Caco-2 (cell line): ENCODE measurements at regions not wholly inside any gene's neighbourhood (a gene's known extent, or its start where the extent isn't known, plus 50 kb on each side); places are given as distances from the start of the nearest gene placed in this dataset.

Experiments
- BruUV-seq: library from RNA; stranded (reverse); fragments of 400-500 nt; replicated peaks from 2 replicates; lab custom pipeline; 2021; lab: Mats Ljungman, UMichigan
- CTCF ChIA-PET: fragments of 300-600 bp; sonication (Branson Sonifier 250); formaldehyde crosslinking; loops from one replicate; lab custom pipeline; 2022; ENCODE audit warnings: antibody characterized with exemption; lab: Charles Lee
- POLR2A ChIA-PET: fragments of 300-600 bp; sonication (Branson Sonifier 250); formaldehyde crosslinking; loops from one replicate; lab custom pipeline; 2022; ENCODE audit warnings: antibody characterized with exemption; lab: Charles Lee
- DNase-seq, 2 experiments: peaks; one replicate each; pipeline versions ENCODE4 v3.0.0 to v3.0.0-alpha.2; 2020 to 2022
- H3K27me3 ChIP-seq: replicated peaks from 2 replicates; pipeline ENCODE4 v1.6.0; 2011; ENCODE audit warnings: low read length; ENCODE audit not compliant: control insufficient read depth, insufficient read depth
- H3K36me3 ChIP-seq: 2 replicates; pipeline ENCODE4 v1.5.1; 2011; ENCODE audit warnings: low read length; ENCODE audit not compliant: control insufficient read depth, insufficient read depth
- H3K4me1 ChIP-seq: fragments of 250-450 bp; sonication (Bioruptor Pico); 2 replicates; pipeline ENCODE4 v1.5.1; 2020; ENCODE audit warnings: mild to moderate bottlenecking
- H3K4me3 ChIP-seq: 2 replicates; pipeline ENCODE4 v1.5.1; 2011; ENCODE audit warnings: low read depth, mild to moderate bottlenecking, control low read depth, low read length
- H3K9me3 ChIP-seq: fragments of 250-450 bp; sonication (Bioruptor Pico); 2 replicates; pipeline ENCODE4 v1.5.1; 2020; ENCODE audit warnings: mild to moderate bottlenecking, moderate library complexity
- H3K27ac Mint-ChIP-seq: one replicate; pipeline ENCODE4 v1.8.0; 2022; ENCODE audit warnings: mixed read lengths; ENCODE audit not compliant: unreplicated experiment
- H3K27me3 Mint-ChIP-seq: one replicate; pipeline ENCODE4 v1.8.0; 2022; ENCODE audit warnings: mixed read lengths; ENCODE audit not compliant: insufficient read depth, unreplicated experiment
- H3K36me3 Mint-ChIP-seq: one replicate; pipeline ENCODE4 v1.8.0; 2022; ENCODE audit warnings: mild to moderate bottlenecking, mixed read lengths; ENCODE audit not compliant: insufficient read depth, unreplicated experiment
- H3K4me1 Mint-ChIP-seq: one replicate; pipeline ENCODE4 v1.8.0; 2022; ENCODE audit warnings: low read depth, mixed read lengths; ENCODE audit not compliant: unreplicated experiment
- H3K4me3 Mint-ChIP-seq: one replicate; pipeline ENCODE4 v1.8.0; 2022; ENCODE audit warnings: mild to moderate bottlenecking, moderate library complexity, mixed read lengths; ENCODE audit not compliant: unreplicated experiment
- H3K9me3 Mint-ChIP-seq: one replicate; pipeline ENCODE4 v1.8.0; 2022; ENCODE audit warnings: mixed read lengths; ENCODE audit not compliant: unreplicated experiment
- intact Hi-C: fragments of 100-400 bp; cut with micrococcal nuclease; formaldehyde crosslinking; loops from one replicate; pipeline ENCODE4 v1.10.0; 2022; ENCODE audit not compliant: unreplicated experiment
- TF ChIP-seq, protein P1 (sequence below), 2 experiments: fragments of 200-600 bp in 1 of 2; IDR thresholded peaks; 1 replicate in 1 of 2; 2 replicates in 1 of 2; pipeline versions ENCODE4 v1.5.1 to v1.8.0; 2011 to 2022; ENCODE audit warnings: antibody characterized with exemption in 1 of 2, control low read depth in 1 of 2, inconsistent platforms in 1 of 2, low read depth in 1 of 2, low read length in 1 of 2, mild to moderate bottlenecking in 1 of 2, moderate library complexity in 1 of 2; ENCODE audit not compliant: insufficient read depth in 1 of 2, severe bottlenecking in 1 of 2, unreplicated experiment in 1 of 2

DNA sequence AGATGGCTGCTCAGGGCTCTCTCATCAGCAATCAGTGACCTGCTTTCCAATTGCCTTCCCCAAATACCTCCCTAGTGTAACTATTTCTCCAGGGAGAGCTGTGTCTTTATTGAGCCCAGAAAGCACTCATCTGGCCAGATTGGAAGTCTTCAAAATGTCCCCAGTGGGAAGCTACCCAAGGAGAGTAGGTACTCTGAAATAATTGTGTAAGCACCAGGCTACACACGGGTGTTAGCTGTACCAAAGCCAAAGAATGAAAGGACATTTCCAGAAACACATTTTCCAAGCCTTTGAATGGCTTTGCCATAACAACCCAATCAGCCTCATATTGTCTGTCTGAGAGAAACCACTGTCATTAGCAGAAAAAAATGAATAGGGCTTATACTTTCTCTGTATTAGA lies 318.8 kb downstream of the FAM170A start:
- Mint-ChIP-seq H3K36me3 (no peaks in the 10 kb centered on the region), H3K4me3 (no peak overlapping the region), H3K27me3 (no peaks in the 10 kb centered on the region), H3K9me3 (peaks cover 8% of the 10 kb centered on the region), H3K4me1 (no peaks in the 10 kb centered on the region), H3K27ac (no peak overlapping the region)
- DNase-seq: no peak
- Histone ChIP-seq H3K4me1 (no peaks in the 10 kb centered on the region), H3K36me3 (no peaks in the 10 kb centered on the region), H3K27me3 (no peaks in the 10 kb centered on the region), H3K4me3 (no peak overlapping the region), H3K9me3 (no peaks in the 10 kb centered on the region)
- intact Hi-C loops: no loop called here
- ChIA-PET CTCF (no interaction called here), POLR2A (no interaction called here)
- BruUV-seq: no TSS peak
- TF ChIP-seq, protein P1, sequence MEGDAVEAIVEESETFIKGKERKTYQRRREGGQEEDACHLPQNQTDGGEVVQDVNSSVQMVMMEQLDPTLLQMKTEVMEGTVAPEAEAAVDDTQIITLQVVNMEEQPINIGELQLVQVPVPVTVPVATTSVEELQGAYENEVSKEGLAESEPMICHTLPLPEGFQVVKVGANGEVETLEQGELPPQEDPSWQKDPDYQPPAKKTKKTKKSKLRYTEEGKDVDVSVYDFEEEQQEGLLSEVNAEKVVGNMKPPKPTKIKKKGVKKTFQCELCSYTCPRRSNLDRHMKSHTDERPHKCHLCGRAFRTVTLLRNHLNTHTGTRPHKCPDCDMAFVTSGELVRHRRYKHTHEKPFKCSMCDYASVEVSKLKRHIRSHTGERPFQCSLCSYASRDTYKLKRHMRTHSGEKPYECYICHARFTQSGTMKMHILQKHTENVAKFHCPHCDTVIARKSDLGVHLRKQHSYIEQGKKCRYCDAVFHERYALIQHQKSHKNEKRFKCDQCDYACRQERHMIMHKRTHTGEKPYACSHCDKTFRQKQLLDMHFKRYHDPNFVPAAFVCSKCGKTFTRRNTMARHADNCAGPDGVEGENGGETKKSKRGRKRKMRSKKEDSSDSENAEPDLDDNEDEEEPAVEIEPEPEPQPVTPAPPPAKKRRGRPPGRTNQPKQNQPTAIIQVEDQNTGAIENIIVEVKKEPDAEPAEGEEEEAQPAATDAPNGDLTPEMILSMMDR (IDR thresholded peaks at IDR 0.05; ENCODE audit: insufficient read depth in 1 of 2, low read depth in 1 of 2, low read length in 1 of 2, severe bottlenecking in 1 of 2, unreplicated experiment in 1 of 2): no peak

DNA sequence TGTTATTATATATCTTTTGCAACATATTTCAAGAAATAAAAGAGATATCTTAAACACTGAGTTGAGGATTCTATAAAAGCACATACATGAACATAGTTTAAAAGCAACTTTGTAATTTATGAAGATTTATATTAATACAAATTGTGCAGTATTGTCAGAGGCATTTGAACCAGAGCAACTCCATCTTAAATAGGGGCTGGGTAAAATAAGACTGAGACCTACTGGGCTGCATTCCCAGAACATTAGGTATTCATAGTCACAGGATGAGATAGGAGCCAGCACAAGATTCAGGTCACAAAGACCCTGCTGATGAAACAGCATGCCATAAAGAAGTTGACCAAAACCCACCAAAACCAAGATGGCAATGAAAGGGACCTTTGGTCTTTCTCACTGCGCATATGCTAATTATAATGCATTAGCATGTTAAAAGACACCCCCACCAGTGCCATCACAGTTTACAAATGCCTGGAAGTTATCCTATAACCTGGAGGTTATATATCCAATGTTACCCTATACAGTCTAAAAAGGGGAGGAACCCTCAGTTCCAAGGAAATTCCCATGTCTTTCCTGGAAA lies 320.2 kb downstream of the FAM170A start:
- Mint-ChIP-seq H3K4me3 (no peak overlapping the region), H3K36me3 (no peaks in the 10 kb centered on the region), H3K27ac (no peak overlapping the region), H3K4me1 (no peaks in the 10 kb centered on the region), H3K9me3 (peaks cover 8% of the 10 kb centered on the region), H3K27me3 (no peaks in the 10 kb centered on the region)
- no peak for DNase-seq
- Histone ChIP-seq H3K4me1 (no peaks in the 10 kb centered on the region), H3K27me3 (no peaks in the 10 kb centered on the region), H3K9me3 (no peaks in the 10 kb centered on the region), H3K4me3 (no peak overlapping the region), H3K36me3 (no peaks in the 10 kb centered on the region)
- no TSS peak for BruUV-seq
- TF ChIP-seq, protein P1 (IDR thresholded peaks at IDR 0.05; ENCODE audit: insufficient read depth in 1 of 2, low read depth in 1 of 2, low read length in 1 of 2, severe bottlenecking in 1 of 2, unreplicated experiment in 1 of 2): no peak
- ChIA-PET POLR2A (no interaction called here), CTCF (no interaction called here)
- intact Hi-C loops: no loop called here

DNA sequence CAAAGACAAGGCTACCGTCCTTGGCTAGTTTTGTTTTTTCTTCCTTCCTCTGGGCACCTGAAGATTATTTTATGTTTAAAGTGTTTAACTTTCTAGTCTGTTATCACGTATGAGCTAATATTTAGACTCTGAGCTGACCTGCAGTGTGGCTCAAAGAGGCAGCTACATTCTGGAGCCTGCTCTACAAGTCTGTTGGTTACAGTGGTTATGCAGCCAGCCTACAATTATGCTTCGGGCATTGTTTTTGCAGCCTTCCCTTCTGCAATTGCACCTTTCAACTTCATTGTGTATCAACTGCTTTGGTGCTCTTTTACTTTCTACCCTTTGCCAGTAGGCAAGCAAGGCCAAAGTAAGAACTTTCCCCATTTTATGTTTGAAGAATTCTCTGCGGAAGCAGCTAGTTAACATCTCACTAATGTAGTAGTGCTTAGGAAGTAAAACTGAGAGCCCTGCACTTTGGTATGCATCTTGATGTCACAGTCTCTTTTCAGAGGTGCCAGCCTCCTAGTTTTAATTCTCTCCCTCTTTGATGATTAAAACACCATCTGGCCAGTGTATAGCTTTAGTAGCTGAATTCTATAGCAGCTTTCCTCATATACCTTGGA lies 322.1 kb downstream of the FAM170A start:
- no peaks in the 10 kb centered on the region for H3K27me3 ChIP-seq
- no peaks in the 10 kb centered on the region for H3K27me3 Mint-ChIP-seq

More for the DNA sequence above, 322.1 kb downstream of the FAM170A start:
- Mint-ChIP-seq H3K27ac (no peak overlapping the region), H3K36me3 (no peaks in the 10 kb centered on the region), H3K9me3 (peaks cover 4% of the 10 kb centered on the region), H3K4me3 (no peak overlapping the region), H3K4me1 (no peaks in the 10 kb centered on the region)
- ChIA-PET POLR2A (no interaction called here), CTCF (no interaction called here)
- no peak for DNase-seq
- Histone ChIP-seq H3K4me3 (no peak overlapping the region), H3K4me1 (no peaks in the 10 kb centered on the region), H3K36me3 (no peaks in the 10 kb centered on the region), H3K9me3 (no peaks in the 10 kb centered on the region)
- TF ChIP-seq, protein P1 (IDR thresholded peaks at IDR 0.05; ENCODE audit: insufficient read depth in 1 of 2, low read depth in 1 of 2, low read length in 1 of 2, severe bottlenecking in 1 of 2, unreplicated experiment in 1 of 2): no peak
- BruUV-seq: no TSS peak
- intact Hi-C loops: no loop called here
